ENCODE measurements at regions not wholly inside any gene's neighbourhood (a gene's known extent, or its start where the extent isn't known, plus 50 kb on each side); places are given as distances from the start of the nearest gene placed in this dataset.

DNA sequence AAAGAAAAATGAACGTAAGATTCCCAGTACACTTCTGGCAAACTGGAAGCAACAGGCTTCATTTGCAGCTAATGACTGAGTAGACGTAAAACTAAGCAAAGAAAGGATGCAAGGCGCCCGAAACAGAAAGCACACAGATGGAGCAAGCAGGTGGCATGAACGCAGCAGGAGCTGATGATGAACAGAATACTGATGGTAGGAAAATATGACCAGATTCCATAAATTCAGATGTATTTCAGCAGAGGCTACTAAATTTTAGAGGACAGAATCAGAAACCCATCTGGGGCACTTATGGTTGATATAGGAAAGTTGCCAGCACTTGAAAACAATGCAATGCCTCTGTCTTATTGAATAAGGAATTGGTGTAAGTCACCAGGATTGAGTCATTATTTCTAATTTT, 658.7 kb upstream of the LINC00305 start:
- no peak for TF ChIP-seq EZH2 (optimal IDR thresholded peaks at IDR 0.05; ENCODE audit: low read depth, low read length)
- TF ChIP-seq, protein P1, sequence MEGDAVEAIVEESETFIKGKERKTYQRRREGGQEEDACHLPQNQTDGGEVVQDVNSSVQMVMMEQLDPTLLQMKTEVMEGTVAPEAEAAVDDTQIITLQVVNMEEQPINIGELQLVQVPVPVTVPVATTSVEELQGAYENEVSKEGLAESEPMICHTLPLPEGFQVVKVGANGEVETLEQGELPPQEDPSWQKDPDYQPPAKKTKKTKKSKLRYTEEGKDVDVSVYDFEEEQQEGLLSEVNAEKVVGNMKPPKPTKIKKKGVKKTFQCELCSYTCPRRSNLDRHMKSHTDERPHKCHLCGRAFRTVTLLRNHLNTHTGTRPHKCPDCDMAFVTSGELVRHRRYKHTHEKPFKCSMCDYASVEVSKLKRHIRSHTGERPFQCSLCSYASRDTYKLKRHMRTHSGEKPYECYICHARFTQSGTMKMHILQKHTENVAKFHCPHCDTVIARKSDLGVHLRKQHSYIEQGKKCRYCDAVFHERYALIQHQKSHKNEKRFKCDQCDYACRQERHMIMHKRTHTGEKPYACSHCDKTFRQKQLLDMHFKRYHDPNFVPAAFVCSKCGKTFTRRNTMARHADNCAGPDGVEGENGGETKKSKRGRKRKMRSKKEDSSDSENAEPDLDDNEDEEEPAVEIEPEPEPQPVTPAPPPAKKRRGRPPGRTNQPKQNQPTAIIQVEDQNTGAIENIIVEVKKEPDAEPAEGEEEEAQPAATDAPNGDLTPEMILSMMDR (IDR thresholded peaks at IDR 0.05; ENCODE audit: low read length), result no peak
- no peak for TF ChIP-seq EZH2phosphoT487 (IDR thresholded peaks at IDR 0.05; ENCODE audit: low read length)

All from MM.1S (cell line).